Gastroesophageal sphincter (tissue), 3 donors: ENCODE measurements at regions not wholly inside any gene's neighbourhood (a gene's known extent, or its start where the extent isn't known, plus 50 kb on each side); places are given as distances from the start of the nearest gene placed in this dataset.

Source experiments
- CTCF ChIP-seq, 4 experiments: fragments of 200-600 bp in 2 of 4; fragments of 450-650 bp in 2 of 4; sonication (generic) in 1 of 4; IDR thresholded peaks; one replicate each; pipeline ENCODE4 v1.5.1; 2017 to 2019; ENCODE audit warnings: antibody characterized with exemption in 4 of 4, mild to moderate bottlenecking in 2 of 4, moderate library complexity in 2 of 4
- EP300 ChIP-seq: sonication (generic); formaldehyde crosslinking; IDR thresholded peaks from one replicate; pipeline ENCODE4 v1.6.1; 2017; ENCODE audit warnings: antibody characterized with exemption, mild to moderate bottlenecking
- POLR2A ChIP-seq, 2 donors: fragments of 450-650 bp; IDR thresholded peaks; one replicate each; pipeline ENCODE4 v1.6.1; 2017; ENCODE audit warnings: antibody characterized with exemption in 2 of 2, mild to moderate bottlenecking in 2 of 2, moderate library complexity in 1 of 2
- POLR2AphosphoS5 ChIP-seq: sonication (generic); formaldehyde crosslinking; IDR thresholded peaks from one replicate; pipeline ENCODE4 v1.6.1; 2017; ENCODE audit warnings: antibody characterized with exemption

GRCh38 chr9:6128030-6128429 is 87.6 kb upstream of the IL33 start:
- no peak for TF ChIP-seq CTCF (IDR thresholded peaks at IDR 0.05)
- TF ChIP-seq POLR2AphosphoS5 = no peak
- no peak for TF ChIP-seq POLR2A (IDR thresholded peaks at IDR 0.05)
- TF ChIP-seq EP300 = no peak
